H1 (cell line): ENCODE measurements at regions not wholly inside any gene's neighbourhood (a gene's known extent, or its start where the extent isn't known, plus 50 kb on each side); places are given as distances from the start of the nearest gene placed in this dataset.

Experiments
- CTCF ChIA-PET: fragments of 300-600 bp; sonication (Branson Sonifier 250); formaldehyde crosslinking; loops from one replicate; lab custom pipeline; 2021; ENCODE audit not compliant: partially characterized antibody; lab: Charles Lee
- POLR2A ChIA-PET: fragments of 300-600 bp; sonication (Branson Sonifier 250); formaldehyde crosslinking; loops from one replicate; lab custom pipeline; 2021; ENCODE audit warnings: inconsistent platforms; ENCODE audit not compliant: partially characterized antibody; lab: Charles Lee
- DNase-seq, 2 experiments: peaks; one replicate each; pipeline versions ENCODE4 v3.0.0 to v3.0.0-alpha.2; 2010 to 2022; ENCODE audit warnings: low spot score in 2 of 2, low read depth in 1 of 2, mixed read lengths in 1 of 2
- FAIRE-seq: peaks from 2 replicates; lab custom pipeline; 2011; peaks lifted over from hg19 to GRCh38; lab: Jason Lieb, UNC
- H2AFZ ChIP-seq: 2 replicates; pipeline ENCODE4 v1.8.1; 2012; ENCODE audit warnings: low read length, inconsistent platforms
- H2AK5ac ChIP-seq: 2 replicates; pipeline ENCODE4 v1.6.1; 2013; ENCODE audit warnings: low read depth, low read length
- H2BK120ac ChIP-seq: replicated peaks from 2 replicates; pipeline ENCODE3; 2013; ENCODE audit warnings: low read depth, low read length, inconsistent platforms
- H2BK12ac ChIP-seq: 2 replicates; pipeline ENCODE4 v1.6.1; 2013; ENCODE audit warnings: low read depth, low read length
- H2BK15ac ChIP-seq: 2 replicates; pipeline ENCODE4 v1.6.1; 2013; ENCODE audit warnings: low read length
- H2BK20ac ChIP-seq: 2 replicates; pipeline ENCODE4 v1.6.1; 2013; ENCODE audit warnings: low read length
- H2BK5ac ChIP-seq: 2 replicates; pipeline ENCODE4 v1.6.1; 2013; ENCODE audit warnings: low read depth, low read length
- H3K14ac ChIP-seq: 2 replicates; pipeline ENCODE4 v1.6.1; 2013; ENCODE audit warnings: inconsistent platforms; ENCODE audit not compliant: insufficient read length
- H3K18ac ChIP-seq: 2 replicates; pipeline ENCODE4 v1.6.1; 2013; ENCODE audit warnings: low read length; ENCODE audit errors: extremely low read depth
- H3K23ac ChIP-seq: 2 replicates; pipeline ENCODE4 v1.6.1; 2013; ENCODE audit warnings: inconsistent platforms; ENCODE audit not compliant: insufficient read length
- H3K23me2 ChIP-seq: 2 replicates; pipeline ENCODE4 v1.6.1; 2013; ENCODE audit warnings: low read depth, low read length
- H3K27ac ChIP-seq: 2 replicates; pipeline ENCODE4 v1.6.1; 2011; ENCODE audit warnings: low read depth, low read length, inconsistent platforms
- H3K27me3 ChIP-seq, 4 experiments: replicated peaks in 1 of 4; 1 replicate in 1 of 4; 2 replicates in 3 of 4; pipeline versions ENCODE4 v1.6.1 to v1.8.1; 2011 to 2013; ENCODE audit warnings: low read length in 3 of 4, mild to moderate bottlenecking in 3 of 4, inconsistent platforms in 2 of 4, mixed read lengths in 2 of 4, moderate library complexity in 1 of 4; ENCODE audit not compliant: control insufficient read depth in 3 of 4, insufficient read depth in 3 of 4; ENCODE audit errors: extremely low read depth in 1 of 4
- H3K36me3 ChIP-seq, 4 experiments: 2 replicates each; pipeline versions ENCODE4 v1.6.1 to v1.8.1; 2011 to 2013; ENCODE audit warnings: mild to moderate bottlenecking in 4 of 4, low read length in 3 of 4, moderate library complexity in 2 of 4, control low read depth in 1 of 4, inconsistent platforms in 1 of 4; ENCODE audit not compliant: insufficient read depth in 4 of 4, control insufficient read depth in 2 of 4
- H3K4ac ChIP-seq: replicated peaks from 2 replicates; pipeline ENCODE3; 2013; ENCODE audit warnings: low read length, low read depth, mixed read lengths, inconsistent platforms; ENCODE audit not compliant: insufficient read length
- H3K4me1 ChIP-seq, 4 experiments: replicated peaks in 1 of 4; 1 replicate in 1 of 4; 2 replicates in 3 of 4; pipeline versions ENCODE4 v1.6.1 to v1.8.1; 2011 to 2013; ENCODE audit warnings: low read length in 3 of 4, inconsistent platforms in 2 of 4, mixed read lengths in 1 of 4; ENCODE audit not compliant: insufficient read depth in 4 of 4, control insufficient read depth in 3 of 4
- H3K4me2 ChIP-seq, 2 experiments: 2 replicates each; pipeline versions ENCODE4 v1.6.1 to v1.8.1; 2011 to 2013; ENCODE audit warnings: low read depth in 2 of 2, low read length in 2 of 2, control low read depth in 1 of 2, inconsistent platforms in 1 of 2, mild to moderate bottlenecking in 1 of 2; ENCODE audit not compliant: insufficient read depth in 1 of 2
- H3K4me3 ChIP-seq, 4 experiments: fragments of 200-600, 300-600 bp in 1 of 4; sonication (generic), shearing (Covaris generic), sonication (Bioruptor Twin) in 1 of 4; 2 replicates each; pipeline versions ENCODE4 v1.5.1 to v1.8.1; 2011 to 2016; ENCODE audit warnings: low read length in 4 of 4, low read depth in 3 of 4, control low read depth in 2 of 4, inconsistent platforms in 2 of 4, mild to moderate bottlenecking in 2 of 4, mixed read lengths in 1 of 4, moderate library complexity in 1 of 4; ENCODE audit not compliant: insufficient read depth in 2 of 4; ENCODE audit errors: extremely low read depth in 1 of 4
- H3K56ac ChIP-seq: replicated peaks from 2 replicates; pipeline ENCODE3; 2013; ENCODE audit warnings: low read depth, mild to moderate bottlenecking, mixed read lengths, low read length, inconsistent platforms; ENCODE audit not compliant: insufficient read length
- H3K79me1 ChIP-seq: 2 replicates; pipeline ENCODE4 v1.6.1; 2013; ENCODE audit warnings: low read depth, low read length, control low read depth
- H3K79me2 ChIP-seq, 2 experiments: 2 replicates each; pipeline versions ENCODE4 v1.6.1 to v1.8.1; 2012 to 2013; ENCODE audit warnings: low read length in 2 of 2, mild to moderate bottlenecking in 2 of 2, inconsistent platforms in 1 of 2; ENCODE audit not compliant: insufficient read depth in 2 of 2, control insufficient read depth in 1 of 2
- H3K9ac ChIP-seq, 4 experiments: replicated peaks in 1 of 4; 1 replicate in 1 of 4; 2 replicates in 3 of 4; pipeline versions ENCODE4 v1.6.1 to v1.8.1; 2011 to 2013; ENCODE audit warnings: low read depth in 3 of 4, low read length in 3 of 4, control low read depth in 2 of 4, mild to moderate bottlenecking in 2 of 4, moderate library complexity in 2 of 4, inconsistent platforms in 1 of 4; ENCODE audit errors: extremely low read depth in 1 of 4
- H3K9me3 ChIP-seq, 2 experiments: 2 replicates each; pipeline versions ENCODE4 v1.6.1 to v1.8.1; 2012 to 2013; ENCODE audit warnings: mild to moderate bottlenecking in 2 of 2, moderate library complexity in 2 of 2, control low read depth in 1 of 2, inconsistent platforms in 1 of 2, low read depth in 1 of 2, low read length in 1 of 2, mixed read lengths in 1 of 2; ENCODE audit not compliant: insufficient read depth in 2 of 2
- H4K20me1 ChIP-seq, 2 experiments: replicated peaks in 1 of 2; 2 replicates each; pipeline versions ENCODE3 to v1.8.1; 2011 to 2013; ENCODE audit warnings: inconsistent platforms in 2 of 2, low read length in 2 of 2, mild to moderate bottlenecking in 1 of 2; ENCODE audit not compliant: insufficient read depth in 2 of 2, control insufficient read depth in 1 of 2
- H4K5ac ChIP-seq: 2 replicates; pipeline ENCODE4 v1.6.1; 2013; ENCODE audit warnings: low read length, low read depth, mixed read lengths, inconsistent platforms; ENCODE audit not compliant: insufficient read length
- H4K8ac ChIP-seq: 2 replicates; pipeline ENCODE4 v1.8.0; 2013; ENCODE audit warnings: mild to moderate bottlenecking, moderate library complexity, low read length, inconsistent platforms; ENCODE audit not compliant: insufficient read depth; ENCODE audit errors: extremely low read depth
- H4K91ac ChIP-seq: replicated peaks from 2 replicates; pipeline ENCODE3; 2013; ENCODE audit warnings: low read length, mixed read lengths, inconsistent platforms; ENCODE audit not compliant: insufficient read length
- GABPA ChIP-seq: IDR thresholded peaks from 2 replicates; pipeline ENCODE4 v1.6.1; 2011; ENCODE audit warnings: mild to moderate bottlenecking, low read length, moderate library complexity, borderline replicate concordance; ENCODE audit not compliant: insufficient read depth
- KDM5A ChIP-seq: fragments of 200-600 bp; IDR thresholded peaks from 2 replicates; pipeline ENCODE4 v1.7.1; 2012; ENCODE audit warnings: mild to moderate bottlenecking, low read length, inconsistent platforms, mixed read lengths
- MAFK ChIP-seq: IDR thresholded peaks from 2 replicates; pipeline ENCODE4 v1.6.1; 2012; ENCODE audit warnings: low read depth, mild to moderate bottlenecking, improper control_type of control experiment, low read length
- NRF1 ChIP-seq: IDR thresholded peaks from 2 replicates; pipeline ENCODE4 v1.6.1; 2011; ENCODE audit warnings: mild to moderate bottlenecking, low read depth, low read length, improper control_type of control experiment
- PHF8 ChIP-seq: fragments of 200-600 bp; sonication (generic); conservative IDR thresholded peaks from 2 replicates; pipeline ENCODE4 v1.7.1; 2012; ENCODE audit warnings: low read depth, mild to moderate bottlenecking, inconsistent platforms, low read length, moderate library complexity
- RBBP5 ChIP-seq: IDR thresholded peaks from 2 replicates; pipeline ENCODE4 v1.7.1; 2012; ENCODE audit warnings: low read depth, mild to moderate bottlenecking, inconsistent platforms, low read length, moderate library complexity, borderline replicate concordance
- RFX5 ChIP-seq: IDR thresholded peaks from 2 replicates; pipeline ENCODE4 v1.6.1; 2011; ENCODE audit warnings: low read depth, low read length, improper control_type of control experiment, borderline replicate concordance
- SAP30 ChIP-seq: fragments of 300-600 bp; sonication (generic); IDR thresholded peaks from 2 replicates; pipeline ENCODE4 v1.7.1; 2012; ENCODE audit warnings: low read length, moderate library complexity, mild to moderate bottlenecking, inconsistent platforms; ENCODE audit not compliant: insufficient read depth, insufficient replicate concordance
- SP1 ChIP-seq: IDR thresholded peaks from 2 replicates; pipeline ENCODE4 v1.6.1; 2011; ENCODE audit warnings: low read depth, low read length
- SUZ12 ChIP-seq: fragments of 200-600 bp; sonication (generic); IDR thresholded peaks from 2 replicates; pipeline ENCODE4 v1.6.1; 2012; ENCODE audit warnings: mild to moderate bottlenecking, inconsistent platforms, low read length, moderate library complexity, mixed read lengths
- WGBS, 2 experiments: shearing (Covaris generic) in 1 of 2; methylation state at CpG; one replicate each; pipeline versions ENCODE4 v1.1.6 to v1.1.7; 2013 to 2015; ENCODE audit warnings: low lambda C conversion rate in 2 of 2, mixed read lengths in 2 of 2, inconsistent platforms in 1 of 2, low coverage in 1 of 2, missing lambda C conversion rate in 1 of 2; ENCODE audit not compliant: insufficient replicate concordance in 2 of 2, insufficient coverage in 1 of 2, insufficient read length in 1 of 2; ENCODE audit errors: extremely low coverage in 1 of 2, missing lambda C conversion rate in 1 of 2; 5-methylcytosine and 5-hydroxymethylcytosine counted together
- TF ChIP-seq, protein P1 (sequence below): IDR thresholded peaks from 2 replicates; pipeline ENCODE4 v1.6.1; 2012; ENCODE audit warnings: inconsistent platforms
- TF ChIP-seq, protein P2 (sequence below): IDR thresholded peaks from 2 replicates; pipeline ENCODE4 v1.6.1; 2011; ENCODE audit warnings: low read length, improper control_type of control experiment

GRCh38 chr21:35197191-35197590 lies 148.1 kb upstream of the RUNX1 start:
- H3K23ac ChIP-seq, result no peak overlapping the region
- H3K14ac ChIP-seq, result no peak overlapping the region
- no peaks in the 10 kb centered on the region for H3K4me1 ChIP-seq
- no peaks in the 10 kb centered on the region for H3K79me1 ChIP-seq
- DNase-seq (no peak), FAIRE-seq (no peak)
- no peak overlapping the region for H2BK12ac ChIP-seq
- H3K23me2 ChIP-seq, result no peaks in the 10 kb centered on the region; the same call in 1 of the 2 replicates
- no peak overlapping the region for H3K9ac ChIP-seq
- no peak overlapping the region for H2BK15ac ChIP-seq
- H2BK5ac ChIP-seq, result no peak overlapping the region
- no peak overlapping the region for H2BK120ac ChIP-seq
- CTCF ChIA-PET, result interaction anchor here (1.1 kb wide), 1 partner anchor 8 kb away, joined by 4 read pairs; no protein-coding TSS in a partner anchor
- no peak overlapping the region for H3K4me3 ChIP-seq
- no peak overlapping the region for H3K27ac ChIP-seq
- no peak overlapping the region for H3K4me2 ChIP-seq
- 97% methylated on average over 4 of the region's 4 CpGs; no CpG with 5 or more reads in 1 of the 2 experiments for WGBS, 2 experiments
- no peak overlapping the region for H2BK20ac ChIP-seq
- H3K56ac ChIP-seq, result no peak overlapping the region
- H3K18ac ChIP-seq, result no peak overlapping the region
- no peak overlapping the region for H4K5ac ChIP-seq
- H2AFZ ChIP-seq, result no peak overlapping the region
- no peaks in the 10 kb centered on the region for H4K20me1 ChIP-seq
- H2AK5ac ChIP-seq, result no peak overlapping the region
- no peaks in the 10 kb centered on the region for H3K36me3 ChIP-seq
- H4K91ac ChIP-seq, result no peak overlapping the region
- no peaks in the 10 kb centered on the region for H3K9me3 ChIP-seq
- H3K27me3 ChIP-seq, result no peaks in the 10 kb centered on the region
- POLR2A ChIA-PET, result interaction anchor here (0.6 kb wide), 1 partner anchor 24 kb away, joined by 3 read pairs; no protein-coding TSS in a partner anchor
- H3K79me2 ChIP-seq, result no peaks in the 10 kb centered on the region
- H3K4ac ChIP-seq, result no peak overlapping the region
- no peak overlapping the region for H4K8ac ChIP-seq
- TF ChIP-seq SUZ12, result no peak
- TF ChIP-seq SAP30, result no peak
- no peak for TF ChIP-seq MAFK
- no peak for TF ChIP-seq GABPA
- no peak for TF ChIP-seq NRF1
- no peak for TF ChIP-seq RFX5
- TF ChIP-seq, protein P1, sequence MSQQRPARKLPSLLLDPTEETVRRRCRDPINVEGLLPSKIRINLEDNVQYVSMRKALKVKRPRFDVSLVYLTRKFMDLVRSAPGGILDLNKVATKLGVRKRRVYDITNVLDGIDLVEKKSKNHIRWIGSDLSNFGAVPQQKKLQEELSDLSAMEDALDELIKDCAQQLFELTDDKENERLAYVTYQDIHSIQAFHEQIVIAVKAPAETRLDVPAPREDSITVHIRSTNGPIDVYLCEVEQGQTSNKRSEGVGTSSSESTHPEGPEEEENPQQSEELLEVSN, result no peak
- no peak for TF ChIP-seq PHF8
- TF ChIP-seq, protein P2, sequence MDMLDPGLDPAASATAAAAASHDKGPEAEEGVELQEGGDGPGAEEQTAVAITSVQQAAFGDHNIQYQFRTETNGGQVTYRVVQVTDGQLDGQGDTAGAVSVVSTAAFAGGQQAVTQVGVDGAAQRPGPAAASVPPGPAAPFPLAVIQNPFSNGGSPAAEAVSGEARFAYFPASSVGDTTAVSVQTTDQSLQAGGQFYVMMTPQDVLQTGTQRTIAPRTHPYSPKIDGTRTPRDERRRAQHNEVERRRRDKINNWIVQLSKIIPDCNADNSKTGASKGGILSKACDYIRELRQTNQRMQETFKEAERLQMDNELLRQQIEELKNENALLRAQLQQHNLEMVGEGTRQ, result no peak
- no peak for TF ChIP-seq SP1
- no peak for TF ChIP-seq KDM5A
- no peak for TF ChIP-seq RBBP5
